HG03521 (cell line): ENCODE measurements at regions not wholly inside any gene's neighbourhood (a gene's known extent, or its start where the extent isn't known, plus 50 kb on each side); places are given as distances from the start of the nearest gene placed in this dataset.

Experiments used
- ATAC-seq: cut with Tn5 transposase; IDR thresholded peaks from one replicate; pipeline ENCODE4 v1.9.1; 2021; ENCODE audit warnings: mild to moderate bottlenecking, moderate library complexity; ENCODE audit not compliant: unreplicated experiment

DNA sequence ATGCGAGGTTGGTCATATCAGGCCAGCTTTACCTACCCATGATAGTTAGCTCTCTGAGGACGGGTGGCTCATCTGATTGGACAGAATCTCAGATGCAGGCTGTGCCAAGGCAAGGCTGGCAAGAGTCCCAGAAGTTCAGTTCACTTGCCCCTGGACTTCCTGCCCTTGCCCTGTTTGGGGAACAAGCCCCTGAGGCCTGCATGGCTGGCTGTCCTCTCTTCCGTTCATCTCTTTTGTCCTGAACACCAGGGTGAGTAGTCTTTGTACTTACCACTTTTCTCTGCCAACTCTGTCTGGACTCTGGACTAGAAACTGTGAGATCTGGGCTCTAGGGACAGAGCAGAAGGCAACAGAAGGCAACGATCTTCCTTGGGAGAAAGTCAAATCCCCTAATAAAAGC is 769.9 kb downstream of the QKI start:
- ATAC-seq = no peak

DNA sequence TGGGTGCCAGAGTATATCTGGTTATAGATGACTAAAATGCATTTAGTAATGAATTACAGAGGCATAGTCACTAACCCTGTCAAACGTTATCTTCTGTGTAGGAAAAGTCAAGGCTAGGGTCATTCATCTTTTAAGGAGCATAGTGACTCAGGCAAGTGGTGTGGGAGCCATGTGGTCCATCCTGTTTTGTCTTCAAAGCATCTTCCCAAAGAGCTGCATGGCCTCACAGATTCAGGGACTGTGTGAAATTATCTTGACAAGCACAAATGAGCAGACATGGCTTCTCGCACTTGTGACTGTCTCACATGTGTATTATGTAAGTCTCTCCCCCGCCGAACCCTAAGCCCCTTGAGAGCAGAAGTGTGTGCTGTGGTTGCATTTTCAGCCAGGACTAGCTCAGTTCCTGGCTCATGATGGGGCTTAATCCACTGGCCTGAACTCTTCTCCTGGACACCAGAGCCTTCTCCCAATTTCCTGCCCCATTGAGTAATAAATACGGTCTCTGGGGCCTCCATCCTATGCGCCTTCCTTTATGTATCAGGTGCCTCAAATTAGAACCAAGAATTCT is 769.1 kb downstream of the QKI start:
- ATAC-seq = no peak

DNA sequence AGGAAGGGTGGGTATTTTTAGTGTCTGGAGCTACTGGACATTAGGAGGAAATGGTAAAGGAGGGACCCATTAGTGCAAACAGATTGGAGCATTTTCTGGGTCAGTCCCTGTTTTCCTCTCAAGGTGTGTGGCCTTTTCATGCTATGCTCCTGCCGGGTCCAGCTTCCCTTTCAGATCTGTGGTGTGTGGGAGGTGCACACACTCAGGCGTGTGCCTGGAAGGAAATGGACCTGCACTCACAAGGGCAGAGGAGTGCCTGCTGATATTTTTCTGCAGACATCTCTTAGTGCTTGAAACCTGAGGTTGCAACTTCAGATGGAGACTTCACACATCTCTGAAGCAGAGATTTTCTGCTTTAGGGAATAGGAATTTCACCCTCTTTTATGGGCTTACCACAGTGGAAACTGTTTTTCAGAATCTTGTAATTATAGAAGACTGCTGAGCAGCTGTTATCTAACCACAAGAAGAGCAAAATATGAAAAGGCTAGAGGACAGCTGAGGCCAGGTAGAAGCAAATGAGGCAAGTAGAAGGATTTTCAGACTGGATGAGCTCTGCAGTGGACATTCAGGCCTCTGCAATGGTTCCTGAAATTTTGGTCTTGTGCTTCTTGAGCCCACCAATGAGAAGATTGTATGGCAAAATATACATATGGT is 764.3 kb downstream of the QKI start:
- no peak for ATAC-seq

DNA sequence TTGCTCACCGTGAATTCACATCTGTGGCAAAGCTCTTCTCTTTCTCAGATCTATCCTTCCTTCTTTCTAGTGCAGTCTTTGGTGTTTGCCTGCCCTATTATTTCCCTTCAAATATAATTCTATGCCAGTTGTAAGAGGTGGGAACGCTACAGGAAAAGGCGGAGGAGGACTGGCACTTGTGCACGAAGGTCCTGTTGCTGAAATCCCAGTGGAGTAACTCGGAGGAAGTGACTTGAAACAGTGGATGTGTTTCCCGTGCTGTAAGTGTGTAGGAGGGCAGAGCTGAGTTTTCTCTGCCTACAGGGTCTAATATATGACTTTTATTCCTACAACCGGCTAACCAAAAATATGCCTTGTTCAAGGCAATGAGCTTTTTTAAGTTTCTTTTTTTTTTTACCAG is 754.8 kb downstream of the QKI start:
- no peak for ATAC-seq

DNA sequence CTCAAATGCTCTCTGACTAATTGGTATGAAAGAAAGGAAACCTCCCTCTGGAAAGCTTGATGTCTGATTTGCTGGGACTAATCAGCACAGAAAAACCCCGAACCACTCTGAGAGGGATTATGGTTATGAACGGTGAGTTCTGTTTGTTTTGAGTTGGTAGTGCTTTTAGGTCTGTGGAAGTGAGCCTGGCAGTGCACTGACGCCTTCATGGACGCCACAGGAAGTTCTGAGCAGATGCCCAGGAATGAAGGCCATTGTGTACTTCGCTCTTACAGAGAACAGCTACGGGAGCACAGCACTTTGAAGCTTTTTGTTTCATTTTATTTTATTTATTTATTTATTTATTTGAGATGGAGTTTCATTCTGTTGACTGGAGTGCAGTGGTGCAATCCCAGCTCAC is 754.1 kb downstream of the QKI start:
- ATAC-seq = no peak

DNA sequence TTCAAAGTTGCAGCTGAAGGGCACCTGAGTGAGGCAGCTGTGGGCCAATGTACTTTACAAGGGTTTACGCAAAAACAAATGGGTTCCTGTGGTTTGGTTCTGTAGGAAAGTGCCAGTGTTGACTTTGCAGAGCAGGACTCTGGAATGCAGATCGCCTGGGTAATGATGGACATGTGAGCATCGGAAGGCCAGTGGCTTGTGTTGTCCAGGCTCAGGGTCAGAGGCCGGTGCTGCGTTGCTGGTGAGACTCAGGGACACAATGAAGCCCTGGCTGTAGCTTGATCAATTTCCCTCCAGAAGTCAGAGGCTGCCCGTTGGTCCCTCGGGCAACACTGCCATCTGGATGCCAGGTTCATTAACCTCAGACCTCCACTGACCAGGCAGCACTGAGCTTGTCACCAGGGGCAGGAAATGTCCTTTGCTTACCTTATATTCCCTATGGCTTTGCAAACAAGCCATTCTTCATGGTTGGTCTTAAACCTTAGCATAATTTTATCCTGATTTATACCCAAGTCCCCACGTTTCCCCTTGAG is 753.4 kb downstream of the QKI start:
- no peak for ATAC-seq

DNA sequence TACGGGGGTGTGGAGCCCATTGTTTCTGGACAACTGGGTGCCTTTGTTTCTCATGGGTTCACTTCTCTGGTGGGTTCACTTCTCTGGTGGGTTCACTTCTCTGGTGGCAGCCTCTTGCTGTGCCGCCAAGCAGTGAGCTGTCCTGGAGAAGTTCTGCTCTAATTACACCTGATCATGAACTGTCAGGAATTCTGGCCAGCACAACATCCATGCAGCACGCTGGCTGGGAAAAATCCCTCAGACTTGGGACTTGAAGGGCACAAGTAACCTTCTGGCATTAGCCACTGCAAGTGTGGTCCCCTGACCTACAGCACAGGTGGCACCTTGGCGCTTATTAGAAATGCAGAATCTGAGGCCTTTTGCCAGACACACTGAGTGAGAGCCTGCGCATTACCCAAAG is 752.5 kb downstream of the QKI start:
- no peak for ATAC-seq

DNA sequence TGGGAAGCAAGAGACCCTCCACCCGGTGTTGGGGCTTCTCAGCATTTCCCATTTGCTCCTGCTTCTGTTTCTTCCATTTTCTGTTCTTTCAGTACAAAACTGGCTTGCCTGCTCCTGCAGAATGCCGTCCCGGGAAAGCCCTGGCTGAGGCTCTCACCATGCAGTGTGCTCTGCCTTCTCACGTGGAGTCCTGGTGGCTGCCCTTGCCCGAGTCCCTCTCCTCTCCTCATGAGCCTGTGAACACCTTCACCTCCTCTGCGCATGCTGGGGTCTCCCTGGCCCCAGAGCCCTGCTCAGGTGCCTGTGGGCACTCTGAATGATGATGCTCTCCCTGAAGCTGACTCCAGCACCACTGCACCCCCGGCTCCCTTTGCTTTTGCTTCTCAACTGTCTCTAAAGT is 752.0 kb downstream of the QKI start:
- ATAC-seq = no peak

DNA sequence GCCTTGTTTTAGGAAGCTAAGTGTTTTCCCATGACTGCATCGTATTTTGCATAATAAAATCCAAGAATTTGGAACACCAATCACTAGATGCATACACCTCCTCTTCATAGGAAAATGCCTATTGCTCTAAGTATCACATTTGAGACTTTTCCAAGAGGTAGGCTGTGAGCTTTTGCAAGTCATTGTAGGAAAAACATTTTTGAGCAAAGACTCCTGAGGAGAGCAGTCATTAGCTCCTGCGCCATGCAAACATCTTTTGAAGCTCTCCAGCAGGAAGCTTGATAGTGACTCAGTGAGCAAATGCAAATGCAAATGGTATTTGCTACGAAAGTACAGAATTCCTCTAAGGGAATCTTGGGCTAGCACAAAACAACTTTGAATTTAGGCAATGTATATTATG is 750.4 kb downstream of the QKI start:
- ATAC-seq = no peak

DNA sequence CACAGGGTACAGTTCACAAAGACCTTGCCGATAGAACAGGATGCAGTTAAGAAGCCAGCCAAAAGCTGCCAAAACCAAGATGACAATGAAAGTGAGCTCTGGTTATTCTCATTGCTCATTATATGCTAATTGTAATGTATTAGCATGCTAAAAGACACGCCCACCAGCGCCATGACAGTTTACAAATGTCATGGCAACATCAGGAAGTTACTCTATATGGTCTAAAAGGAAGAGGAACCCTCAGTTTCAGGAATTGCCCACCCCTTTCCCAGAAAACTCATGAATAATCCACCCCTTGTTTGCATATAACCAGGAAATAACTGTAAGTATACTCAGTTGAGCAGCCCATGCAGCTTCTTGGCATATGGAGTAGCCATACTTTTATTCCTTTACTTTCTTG is 748.7 kb downstream of the QKI start:
- no peak for ATAC-seq

DNA sequence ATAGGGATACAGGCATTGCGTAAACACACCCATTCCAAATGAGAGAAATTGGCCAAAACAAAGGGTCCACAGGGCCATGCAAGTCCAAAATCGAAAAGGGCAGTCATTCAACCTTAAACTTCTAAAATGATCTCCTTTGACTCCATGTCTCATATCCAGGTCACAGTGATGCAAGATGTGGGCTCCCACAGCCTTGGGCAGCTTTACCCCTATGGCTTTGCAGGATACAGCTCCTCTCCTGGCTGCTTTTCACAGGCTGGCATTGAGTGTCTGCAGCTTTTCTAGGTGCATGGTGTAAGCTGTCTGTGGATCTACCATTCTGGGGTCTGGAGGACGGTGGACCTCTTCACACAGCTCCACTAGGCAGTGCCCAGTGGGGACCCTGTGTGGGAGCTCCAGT is 744.5 kb downstream of the QKI start:
- ATAC-seq = no peak

DNA sequence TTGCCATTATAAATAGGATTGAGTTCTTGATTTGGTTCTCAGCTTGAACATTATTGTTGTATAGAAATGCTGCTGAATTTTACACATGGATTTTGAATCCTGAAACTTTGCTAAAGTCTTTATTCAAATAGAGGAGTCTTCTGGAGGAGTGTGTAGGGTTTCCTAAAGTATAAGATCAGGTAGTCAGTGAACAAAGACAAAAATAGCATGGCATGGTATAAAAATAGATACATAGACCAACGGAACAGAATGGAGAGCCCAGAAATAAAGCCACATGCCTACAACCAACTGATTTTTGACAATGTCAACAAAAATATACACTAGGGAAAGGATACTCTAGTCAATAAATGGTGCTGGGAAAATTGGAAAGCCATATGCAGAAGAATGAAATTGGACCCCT is 740.1 kb downstream of the QKI start:
- ATAC-seq = no peak

DNA sequence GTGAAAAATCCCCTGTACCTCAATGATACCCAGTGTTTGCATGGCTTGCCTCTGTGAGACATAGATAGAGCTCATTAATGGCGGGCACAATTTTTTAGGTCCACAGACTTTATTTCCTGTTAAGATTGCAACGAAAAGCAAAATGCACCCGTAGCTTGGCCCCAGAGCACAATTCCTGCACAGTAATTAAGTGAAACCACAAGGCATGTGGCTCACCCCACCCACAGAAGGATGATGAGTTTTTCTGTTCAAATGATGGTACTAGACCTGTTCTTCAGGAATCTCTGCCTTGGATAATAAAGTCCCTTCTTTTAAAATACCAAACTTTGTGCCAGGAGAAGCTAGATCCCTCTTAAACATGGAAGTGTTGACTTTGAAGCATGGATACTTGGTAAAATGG is 738.1 kb downstream of the QKI start:
- ATAC-seq = no peak

DNA sequence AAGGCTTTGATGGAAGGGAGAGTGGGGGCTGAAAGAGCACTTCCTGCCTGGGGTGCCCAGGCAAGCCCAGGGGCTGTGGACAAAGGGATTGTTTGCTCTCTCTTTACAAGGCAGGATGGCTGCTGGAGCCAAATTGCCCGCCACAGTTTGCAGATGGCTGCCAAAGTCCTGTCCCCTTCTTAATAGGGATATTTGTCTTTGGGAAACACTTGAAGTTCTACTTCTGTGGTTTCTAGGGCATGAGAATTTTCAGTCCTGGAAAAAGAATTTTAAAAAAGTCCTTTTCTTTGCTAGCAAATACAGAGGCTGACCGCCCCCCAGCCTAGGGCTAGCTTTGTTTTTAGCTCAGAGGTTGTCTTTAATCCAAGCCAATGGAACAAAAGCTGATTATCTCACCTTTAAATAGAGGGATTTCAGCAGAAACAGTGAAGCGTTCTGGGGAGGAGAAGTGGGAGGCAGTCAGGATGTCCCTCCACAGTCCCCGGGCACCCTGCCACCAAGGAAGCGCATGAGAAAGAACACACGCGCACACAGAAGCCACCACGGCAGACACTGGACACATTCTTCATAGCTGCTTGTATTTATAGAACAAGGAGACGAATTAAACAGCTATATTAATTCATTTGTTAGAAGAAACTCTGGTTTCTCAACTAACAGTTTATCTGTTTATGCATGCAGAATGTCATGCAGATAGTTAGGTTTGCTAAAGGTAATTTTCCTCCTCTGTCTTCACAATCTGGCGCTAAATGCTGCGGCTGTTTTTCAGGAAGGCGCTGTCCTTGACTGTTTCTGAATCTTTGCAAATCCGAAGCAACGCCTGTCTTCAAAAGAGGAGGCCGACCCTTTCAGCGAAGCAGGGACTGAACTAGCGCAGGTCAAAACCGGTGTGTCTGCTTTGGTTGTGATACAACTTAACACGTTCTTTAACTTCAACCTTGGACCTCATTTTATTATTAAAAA is 736.9 kb downstream of the QKI start:
- ATAC-seq = no peak

DNA sequence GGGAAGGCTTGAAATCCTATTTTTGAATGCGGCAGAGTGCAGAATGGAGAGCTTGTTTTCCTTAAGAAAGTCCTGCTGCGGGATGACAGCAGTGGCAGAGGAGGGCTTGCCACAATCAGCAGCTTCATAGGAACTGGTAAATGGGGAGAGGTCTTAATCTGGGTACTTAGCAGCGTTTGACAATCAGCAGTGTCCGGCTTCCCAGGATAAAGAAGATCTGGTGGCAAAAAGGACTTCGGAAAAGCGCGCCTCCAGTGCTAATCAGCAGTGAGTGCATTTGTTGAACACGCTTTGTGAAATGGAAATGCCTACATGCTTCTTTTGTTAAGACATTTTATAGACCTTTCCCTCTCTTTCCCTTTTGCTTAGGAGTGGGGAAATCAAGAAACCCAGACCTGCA is 735.7 kb downstream of the QKI start:
- no peak for ATAC-seq

DNA sequence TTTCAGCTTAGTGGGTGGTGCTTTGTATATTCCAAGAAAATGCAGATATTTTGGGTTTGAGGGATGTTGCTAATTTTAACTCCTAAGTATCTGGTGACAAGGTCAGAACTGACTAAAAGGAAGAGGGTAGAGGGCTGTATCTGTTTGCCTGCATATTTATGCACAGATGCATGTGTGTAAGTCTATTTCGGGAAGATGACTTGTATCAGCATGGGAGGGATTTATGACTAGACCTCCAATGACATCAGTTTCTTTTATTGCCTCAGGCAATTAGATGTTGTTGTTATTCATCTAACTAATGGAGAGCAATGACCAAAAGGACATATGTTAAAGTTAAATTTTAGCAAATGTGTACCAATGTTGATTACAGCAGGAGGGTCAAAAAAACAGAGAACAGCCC is 734.3 kb downstream of the QKI start:
- ATAC-seq = no peak

DNA sequence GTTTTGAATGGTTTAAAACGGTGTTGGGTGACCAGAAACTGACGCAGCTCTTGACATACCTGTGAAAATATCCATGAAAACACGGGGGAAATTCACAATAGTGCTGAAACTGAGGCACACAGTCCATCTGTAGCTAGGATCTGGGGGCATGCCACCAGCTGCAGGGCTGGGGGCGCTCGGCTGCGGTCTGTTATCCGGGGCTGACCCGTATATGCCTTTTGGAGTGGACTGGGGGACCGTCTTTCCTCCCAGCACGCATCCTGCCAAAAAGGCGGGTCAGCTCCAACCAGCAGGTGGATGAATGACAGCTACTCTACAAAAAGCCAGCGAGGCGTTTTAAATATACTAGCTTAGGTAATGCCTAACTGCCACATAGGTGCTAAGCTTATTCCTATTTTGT is 729.8 kb downstream of the QKI start:
- no peak for ATAC-seq

DNA sequence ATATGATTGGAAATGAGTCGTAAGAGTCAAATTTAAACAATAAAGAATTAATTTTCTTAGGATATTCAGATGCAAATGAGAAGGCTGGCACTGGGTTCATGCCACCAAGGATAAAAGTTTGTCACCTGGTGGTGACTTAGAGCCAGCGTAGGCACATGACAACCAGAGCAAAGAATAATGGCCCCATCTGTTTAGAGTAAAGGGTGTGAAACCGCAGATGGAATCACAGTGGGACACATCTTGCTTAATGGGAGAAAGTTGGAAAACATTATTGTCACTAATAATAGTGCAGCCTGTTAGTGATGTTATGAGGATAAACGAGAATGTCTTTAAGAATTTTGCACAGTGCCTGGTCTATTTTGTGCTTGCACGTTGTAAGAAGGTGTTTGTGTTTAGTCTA is 727.8 kb downstream of the QKI start:
- no peak for ATAC-seq

DNA sequence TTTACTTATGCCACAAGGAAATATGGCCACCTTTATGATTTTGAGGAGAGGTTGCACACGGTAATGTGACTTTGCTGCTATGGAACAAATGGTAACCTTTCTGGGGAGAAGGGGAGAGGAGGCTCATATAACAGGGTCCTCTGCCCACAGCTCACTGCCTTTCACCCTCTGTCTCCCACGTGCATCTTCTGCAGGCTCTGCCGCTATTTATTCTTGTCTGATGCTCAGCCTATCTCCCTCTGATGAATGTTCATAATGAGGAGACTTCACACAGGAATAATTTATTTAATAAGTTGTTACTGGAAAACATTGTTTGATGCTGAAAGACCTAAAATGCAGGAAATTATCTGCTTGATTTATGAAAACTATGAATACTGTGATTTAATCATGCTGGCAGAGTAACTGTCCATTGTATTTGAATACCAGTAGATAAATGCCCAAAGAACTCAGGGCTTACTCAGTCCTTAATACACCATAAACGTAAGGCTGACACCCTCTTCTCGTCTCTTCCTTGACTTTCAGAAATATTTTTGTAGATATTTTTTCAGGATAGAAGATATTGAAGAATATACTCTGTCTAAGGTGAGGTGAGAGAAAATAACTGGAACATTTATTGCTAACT is 721.1 kb downstream of the QKI start:
- ATAC-seq = no peak

DNA sequence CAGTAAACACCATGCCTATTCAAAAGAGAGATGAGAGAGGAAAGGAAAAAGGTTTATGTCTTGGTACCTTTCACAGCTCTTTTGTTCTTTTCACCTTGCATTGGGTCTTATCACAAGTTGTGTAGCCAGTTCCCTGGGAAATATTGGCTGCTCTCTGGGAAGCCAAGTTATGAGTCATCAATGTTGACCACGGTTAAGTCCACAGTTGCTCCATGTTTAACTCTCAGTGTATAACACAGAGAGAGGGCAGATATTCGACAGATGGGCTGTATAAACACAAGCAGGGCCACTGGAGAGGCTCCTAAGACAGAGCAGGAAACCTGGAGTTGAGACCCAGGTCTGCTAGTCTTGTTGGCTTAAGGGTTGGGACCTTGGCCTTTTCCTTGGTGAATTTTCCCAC is 718.6 kb downstream of the QKI start:
- no peak for ATAC-seq

DNA sequence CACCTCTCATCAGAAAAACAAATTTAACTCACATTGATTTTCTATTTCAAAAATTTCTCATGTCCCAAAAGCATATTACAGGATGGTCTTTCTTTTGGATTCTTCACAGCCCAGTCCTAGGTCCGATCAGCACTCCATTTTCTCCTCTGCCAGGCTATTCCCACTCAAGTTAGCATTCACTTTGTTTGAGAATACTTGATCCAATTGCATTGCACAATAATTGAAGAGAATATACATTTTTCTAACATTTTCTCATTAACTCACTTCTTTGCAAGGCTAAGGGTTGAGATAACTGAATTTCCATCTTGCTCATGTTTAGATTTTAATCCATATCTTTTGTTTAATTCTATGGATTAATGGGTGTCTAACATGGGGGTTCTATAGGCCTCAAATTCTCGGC is 716.1 kb downstream of the QKI start:
- ATAC-seq = no peak
